Upper lobe of left lung (tissue), 4 donors: ENCODE measurements at regions not wholly inside any gene's neighbourhood (a gene's known extent, or its start where the extent isn't known, plus 50 kb on each side); places are given as distances from the start of the nearest gene placed in this dataset.

Experiments used
- EP300 ChIP-seq, 4 donors: sonication (generic); formaldehyde crosslinking; IDR thresholded peaks; one replicate each; pipeline ENCODE4 v1.5.1; 2017; ENCODE audit warnings: antibody characterized with exemption in 4 of 4, control low read depth in 2 of 4
- POLR2A ChIP-seq, 4 donors: fragments of 450-650 bp; IDR thresholded peaks; one replicate each; pipeline ENCODE4 v1.5.1; 2016 to 2017; ENCODE audit warnings: antibody characterized with exemption in 4 of 4, mild to moderate bottlenecking in 2 of 4
- POLR2AphosphoS5 ChIP-seq, 2 donors: sonication (generic); formaldehyde crosslinking; IDR thresholded peaks; one replicate each; pipeline ENCODE4 v1.5.1; 2017; ENCODE audit warnings: antibody characterized with exemption in 2 of 2
- TF ChIP-seq, protein P1 (sequence below), 6 experiments: fragments of 450-650 bp in 4 of 6; fragments of 200-600 bp in 2 of 6; sonication (generic) in 2 of 6; IDR thresholded peaks; one replicate each; pipeline ENCODE4 v1.5.1; 2016 to 2019; ENCODE audit warnings: antibody characterized with exemption in 6 of 6

- TF ChIP-seq POLR2A (IDR thresholded peaks at IDR 0.05) (no peak), POLR2AphosphoS5 (IDR thresholded peaks at IDR 0.05) (no peak), EP300 (IDR thresholded peaks at IDR 0.05) (no peak)
- TF ChIP-seq, protein P1, sequence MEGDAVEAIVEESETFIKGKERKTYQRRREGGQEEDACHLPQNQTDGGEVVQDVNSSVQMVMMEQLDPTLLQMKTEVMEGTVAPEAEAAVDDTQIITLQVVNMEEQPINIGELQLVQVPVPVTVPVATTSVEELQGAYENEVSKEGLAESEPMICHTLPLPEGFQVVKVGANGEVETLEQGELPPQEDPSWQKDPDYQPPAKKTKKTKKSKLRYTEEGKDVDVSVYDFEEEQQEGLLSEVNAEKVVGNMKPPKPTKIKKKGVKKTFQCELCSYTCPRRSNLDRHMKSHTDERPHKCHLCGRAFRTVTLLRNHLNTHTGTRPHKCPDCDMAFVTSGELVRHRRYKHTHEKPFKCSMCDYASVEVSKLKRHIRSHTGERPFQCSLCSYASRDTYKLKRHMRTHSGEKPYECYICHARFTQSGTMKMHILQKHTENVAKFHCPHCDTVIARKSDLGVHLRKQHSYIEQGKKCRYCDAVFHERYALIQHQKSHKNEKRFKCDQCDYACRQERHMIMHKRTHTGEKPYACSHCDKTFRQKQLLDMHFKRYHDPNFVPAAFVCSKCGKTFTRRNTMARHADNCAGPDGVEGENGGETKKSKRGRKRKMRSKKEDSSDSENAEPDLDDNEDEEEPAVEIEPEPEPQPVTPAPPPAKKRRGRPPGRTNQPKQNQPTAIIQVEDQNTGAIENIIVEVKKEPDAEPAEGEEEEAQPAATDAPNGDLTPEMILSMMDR (IDR thresholded peaks at IDR 0.05) = no peak
These were observed 863.4 kb downstream of the DHX35 start for GRCh38 chr20:39825524-39825923.
